ENCODE measurements at regions not wholly inside any gene's neighbourhood (a gene's known extent, or its start where the extent isn't known, plus 50 kb on each side); places are given as distances from the start of the nearest gene placed in this dataset.

- H3K36me3 ChIP-seq (replicated peaks; ENCODE audit: insufficient read depth, low read depth), result no peaks in the 10 kb centered on the region
- no peak overlapping the region for H3K4me3 ChIP-seq
- no peak overlapping the region for H3K4me2 ChIP-seq
- H3K4me1 ChIP-seq (ENCODE audit: insufficient read depth), result no peaks in the 10 kb centered on the region
- no peak for TF ChIP-seq EZH2phosphoT487 (IDR thresholded peaks at IDR 0.05; ENCODE audit: low read depth, severe bottlenecking, unreplicated experiment)
- H3K79me2 ChIP-seq, result no peaks in the 10 kb centered on the region
- H3K27me3 ChIP-seq, result no peaks in the 10 kb centered on the region
- no peaks in the 10 kb centered on the region for H3K9me3 ChIP-seq (ENCODE audit: low read depth)
- H2AFZ ChIP-seq, result no peak overlapping the region
- no peak for DNase-seq (ENCODE audit: low spot score)
- H3K27ac ChIP-seq, result no peak overlapping the region
- no peaks in the 10 kb centered on the region for H4K20me1 ChIP-seq (ENCODE audit: insufficient read depth, poor library complexity, severe bottlenecking)
- WGBS (ENCODE audit: low lambda C conversion rate, missing lambda C conversion rate), result 95% methylated on average over 3 of the region's 3 CpGs
- no peaks in the 10 kb centered on the region for H3K9me2 ChIP-seq (replicated peaks; ENCODE audit: insufficient read depth)
Measured at GRCh38 chr10:2812631-2813030, 254.7 kb upstream of the PFKP start.

GRCh38 chr10:2800178-2800577, 267.2 kb upstream of the PFKP start:
- no peaks in the 10 kb centered on the region for H3K27me3 ChIP-seq
- H3K27ac ChIP-seq, result no peak overlapping the region
- H3K4me3 ChIP-seq, result no peak overlapping the region
- H3K9me2 ChIP-seq (replicated peaks; ENCODE audit: insufficient read depth), result no peaks in the 10 kb centered on the region
- H3K4me2 ChIP-seq, result no peak overlapping the region
- H3K9me3 ChIP-seq (ENCODE audit: low read depth), result no peaks in the 10 kb centered on the region
- no peak overlapping the region for H2AFZ ChIP-seq
- H3K79me2 ChIP-seq, result no peaks in the 10 kb centered on the region
- TF ChIP-seq EZH2 (IDR thresholded peaks at IDR 0.05; ENCODE audit: borderline replicate concordance), result no peak
- no peak for TF ChIP-seq EZH2phosphoT487 (IDR thresholded peaks at IDR 0.05; ENCODE audit: low read depth, severe bottlenecking, unreplicated experiment)
- TF ChIP-seq CTCF (IDR thresholded peaks at IDR 0.05; ENCODE audit: poor library complexity), result no peak
- 66% methylated on average over 5 of the region's 5 CpGs for WGBS (ENCODE audit: low lambda C conversion rate, missing lambda C conversion rate)
- no peaks in the 10 kb centered on the region for H3K36me3 ChIP-seq (replicated peaks; ENCODE audit: insufficient read depth, low read depth)
- no peaks in the 10 kb centered on the region for H4K20me1 ChIP-seq (ENCODE audit: insufficient read depth, poor library complexity, severe bottlenecking)
- no peak for DNase-seq (ENCODE audit: low spot score)
- no peaks in the 10 kb centered on the region for H3K4me1 ChIP-seq (ENCODE audit: insufficient read depth)

GRCh38 chr10:2798336-2799022, 268.9 kb upstream of the PFKP start:
- TF ChIP-seq EZH2phosphoT487 (IDR thresholded peaks at IDR 0.05; ENCODE audit: low read depth, severe bottlenecking, unreplicated experiment), result no peak
- no peak for TF ChIP-seq CTCF (IDR thresholded peaks at IDR 0.05; ENCODE audit: poor library complexity)
- no peak for TF ChIP-seq EZH2 (IDR thresholded peaks at IDR 0.05; ENCODE audit: borderline replicate concordance)
- H4K20me1 ChIP-seq (ENCODE audit: insufficient read depth, poor library complexity, severe bottlenecking), result no peaks in the 10 kb centered on the region
- no peaks in the 10 kb centered on the region for H3K4me1 ChIP-seq (ENCODE audit: insufficient read depth)
- 38% methylated on average over 4 of the region's 4 CpGs for WGBS (ENCODE audit: low lambda C conversion rate, missing lambda C conversion rate)
- no peaks in the 10 kb centered on the region for H3K27me3 ChIP-seq
- H2AFZ ChIP-seq, result no peak overlapping the region
- H3K36me3 ChIP-seq (replicated peaks; ENCODE audit: insufficient read depth, low read depth), result no peaks in the 10 kb centered on the region
- H3K79me2 ChIP-seq, result no peaks in the 10 kb centered on the region
- H3K9me3 ChIP-seq (ENCODE audit: low read depth), result no peaks in the 10 kb centered on the region
- no peak overlapping the region for H3K4me2 ChIP-seq
- DNase-seq (ENCODE audit: low spot score), result no peak
- no peak overlapping the region for H3K4me3 ChIP-seq
- H3K9me2 ChIP-seq (replicated peaks; ENCODE audit: insufficient read depth), result no peaks in the 10 kb centered on the region
- no peak overlapping the region for H3K27ac ChIP-seq

GRCh38 chr10:2791774-2792443, 275.4 kb upstream of the PFKP start:
- Histone ChIP-seq H3K4me2 (no peak overlapping the region), H3K27me3 (no peaks in the 10 kb centered on the region), H3K36me3 (replicated peaks; ENCODE audit: insufficient read depth, low read depth) (no peaks in the 10 kb centered on the region), H3K27ac (no peak overlapping the region), H2AFZ (no peak overlapping the region), H3K9me2 (replicated peaks; ENCODE audit: insufficient read depth) (no peaks in the 10 kb centered on the region), H3K4me3 (no peak overlapping the region), H3K9me3 (ENCODE audit: low read depth) (no peaks in the 10 kb centered on the region), H3K79me2 (no peaks in the 10 kb centered on the region), H4K20me1 (ENCODE audit: insufficient read depth, poor library complexity, severe bottlenecking) (no peaks in the 10 kb centered on the region), H3K4me1 (ENCODE audit: insufficient read depth) (no peaks in the 10 kb centered on the region)
- 90% methylated on average over 3 of the region's 3 CpGs for WGBS (ENCODE audit: low lambda C conversion rate, missing lambda C conversion rate)
- DNase-seq (ENCODE audit: low spot score), result no peak
- TF ChIP-seq CTCF (IDR thresholded peaks at IDR 0.05; ENCODE audit: poor library complexity), result no peak
